CD4-positive, alpha-beta T cell (primary cell): ENCODE measurements at regions not wholly inside any gene's neighbourhood (a gene's known extent, or its start where the extent isn't known, plus 50 kb on each side); places are given as distances from the start of the nearest gene placed in this dataset.

Experiments
- ATAC-seq: fragments of 200-7000 bp; cut with Tn5 transposase; one replicate; pipeline ENCODE4 v1.10.0; 2022; ENCODE audit warnings: mild to moderate bottlenecking; ENCODE audit not compliant: poor library complexity
- CTCF ChIA-PET: fragments of 350-600 bp; sonication (Branson Sonifier 250); formaldehyde crosslinking; loops from one replicate; lab custom pipeline; 2021; ENCODE audit warnings: antibody characterized with exemption, inconsistent platforms; lab: Charles Lee
- POLR2A ChIA-PET: fragments of 350-600 bp; sonication (Branson Sonifier 250); formaldehyde crosslinking; loops from one replicate; lab custom pipeline; 2021; ENCODE audit warnings: antibody characterized with exemption, inconsistent platforms; lab: Charles Lee
- DNase-seq, 14 experiments: peaks; one replicate each; pipeline ENCODE4 v3.0.0-alpha.2; 2013 to 2020; ENCODE audit warnings: mixed read lengths in 2 of 14
- H3K27ac ChIP-seq, 2 donors: one replicate each; pipeline versions ENCODE4 v1.5.1 to v1.7.0; 2013; ENCODE audit warnings: low read length in 2 of 2, low read depth in 1 of 2, mild to moderate bottlenecking in 1 of 2
- H3K27me3 ChIP-seq, 2 experiments: 1 replicate in 1 of 2; 2 replicates in 1 of 2; pipeline versions ENCODE4 v1.6.1 to v1.7.0; 2013; ENCODE audit warnings: low read length in 2 of 2, control low read depth in 1 of 2, mild to moderate bottlenecking in 1 of 2, moderate library complexity in 1 of 2; ENCODE audit not compliant: insufficient read depth in 2 of 2, control insufficient read depth in 1 of 2
- H3K36me3 ChIP-seq: one replicate; pipeline ENCODE4 v1.6.1; 2013; ENCODE audit warnings: low read length, control low read depth; ENCODE audit not compliant: insufficient read depth
- H3K4me1 ChIP-seq: one replicate; pipeline ENCODE4 v1.6.1; 2013; ENCODE audit warnings: low read length, control low read depth; ENCODE audit not compliant: insufficient read depth
- H3K4me3 ChIP-seq: one replicate; pipeline ENCODE4 v1.5.1; 2013; ENCODE audit warnings: mild to moderate bottlenecking, low read length, moderate library complexity
- H3K9me3 ChIP-seq, 2 experiments: 1 replicate in 1 of 2; 2 replicates in 1 of 2; pipeline versions ENCODE4 v1.6.1 to v1.7.0; 2013; ENCODE audit warnings: low read length in 2 of 2, mild to moderate bottlenecking in 2 of 2, control low read depth in 1 of 2, moderate library complexity in 1 of 2; ENCODE audit not compliant: control insufficient read depth in 1 of 2, insufficient read depth in 1 of 2
- H3K27ac Mint-ChIP-seq: one replicate; pipeline ENCODE4 v1.8.0; 2020; ENCODE audit warnings: mixed read lengths
- H3K27me3 Mint-ChIP-seq: one replicate; pipeline ENCODE4 v1.8.0; 2021; ENCODE audit warnings: mixed read lengths
- H3K36me3 Mint-ChIP-seq: one replicate; pipeline ENCODE4 v1.8.0; 2021; ENCODE audit warnings: low read depth, mixed read lengths
- H3K4me1 Mint-ChIP-seq: one replicate; pipeline ENCODE4 v1.8.0; 2021; ENCODE audit warnings: low read depth, mixed read lengths
- H3K4me3 Mint-ChIP-seq: one replicate; pipeline ENCODE4 v1.8.0; 2020; ENCODE audit warnings: mild to moderate bottlenecking, mixed read lengths
- H3K9me3 Mint-ChIP-seq: one replicate; pipeline ENCODE4 v1.8.0; 2020; ENCODE audit warnings: mixed read lengths
- CTCF ChIP-seq: fragments of 200-600 bp; IDR thresholded peaks from one replicate; pipeline ENCODE4 v1.8.0; 2022; ENCODE audit warnings: antibody characterized with exemption, mild to moderate bottlenecking
- intact Hi-C, 2 experiments: fragments of 100-400 bp; cut with DNase I in 1 of 2; cut with micrococcal nuclease in 1 of 2; formaldehyde crosslinking; loops; one replicate each; pipeline versions ENCODE4 v1.15.1 to v1.9.0; 2023 to 2025; cut with DNase I, micrococcal nuclease

- intact Hi-C loops, result no loop called here
- CTCF ChIA-PET, result no interaction called here
- Histone ChIP-seq H3K4me1 (no peaks in the 10 kb centered on the region), H3K27me3 (no peaks in the 10 kb centered on the region), H3K9me3 (no peaks in the 10 kb centered on the region), H3K36me3 (no peaks in the 10 kb centered on the region), H3K4me3 (no peak overlapping the region), H3K27ac (no peak overlapping the region)
- POLR2A ChIA-PET, result no interaction called here
- Mint-ChIP-seq H3K27ac (no peak overlapping the region), H3K27me3 (peaks cover 5% of the 10 kb centered on the region), H3K4me1 (no peaks in the 10 kb centered on the region), H3K9me3 (no peaks in the 10 kb centered on the region), H3K4me3 (no peak overlapping the region), H3K36me3 (no peaks in the 10 kb centered on the region)
- DNase-seq (no peak), ATAC-seq (no peak)
- no peak for TF ChIP-seq CTCF
Measured at GRCh38 chr11:116400081-116400480, 372.7 kb downstream of the BUD13 start.

DNA sequence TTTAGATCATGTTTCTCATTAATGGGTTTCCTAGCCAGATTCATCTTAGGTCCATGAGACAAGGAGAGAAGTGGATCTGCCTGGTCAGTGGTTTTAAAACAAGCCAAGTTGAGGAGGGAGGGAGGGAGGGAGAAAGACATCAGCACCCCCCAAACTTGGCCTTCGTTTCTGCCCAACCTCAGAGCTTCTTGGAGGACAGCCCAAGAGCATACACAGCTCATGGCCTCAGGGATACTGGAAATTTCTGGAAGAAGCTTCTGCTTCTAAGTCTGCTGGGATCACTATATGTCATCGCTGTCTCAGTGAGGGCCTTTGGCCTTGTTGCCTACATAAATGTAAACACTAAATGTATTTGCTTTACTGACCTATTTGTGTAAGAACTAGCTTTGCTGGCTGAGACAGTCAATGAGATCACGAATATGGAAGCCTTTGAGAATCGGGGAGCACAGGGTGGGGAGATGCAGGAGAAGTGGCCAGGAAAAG is 375.1 kb downstream of the BUD13 start:
- Mint-ChIP-seq H3K4me3 (no peak overlapping the region), H3K27ac (no peak overlapping the region)
- H3K27ac ChIP-seq, result no peak overlapping the region

DNA sequence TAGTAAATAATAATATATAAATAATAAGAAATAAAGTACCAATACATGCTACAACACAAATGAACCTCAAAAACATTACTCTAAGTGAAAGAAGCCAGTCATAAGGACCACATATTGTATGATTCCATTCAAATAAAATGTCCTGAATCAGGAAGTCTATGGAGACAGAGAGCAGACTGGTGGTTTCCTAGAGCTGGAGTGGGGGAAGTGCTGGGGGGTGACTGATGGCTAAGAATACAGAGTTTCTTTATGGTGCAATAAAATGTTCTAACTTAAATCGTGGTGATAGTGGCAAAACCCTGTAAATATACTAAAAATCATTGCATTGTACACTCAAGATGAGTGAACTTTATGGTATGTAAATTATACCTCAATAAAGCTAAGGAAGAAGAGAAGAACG is 376.5 kb downstream of the BUD13 start:
- no peak for ATAC-seq
- intact Hi-C loops, result no loop called here
- peaks cover 0 to 3% of the 10 kb centered on the region in 2 experiments for H3K27me3 ChIP-seq
- no peaks in the 10 kb centered on the region for H3K36me3 ChIP-seq
- DNase-seq, result no peak
- H3K9me3 ChIP-seq, result peaks cover 0 to 3% of the 10 kb centered on the region in 2 experiments
- Mint-ChIP-seq H3K9me3 (no peaks in the 10 kb centered on the region), H3K4me1 (no peaks in the 10 kb centered on the region), H3K36me3 (no peaks in the 10 kb centered on the region), H3K27ac (no peak overlapping the region), H3K27me3 (peaks cover 13% of the 10 kb centered on the region), H3K4me3 (no peak overlapping the region)
- no peak for TF ChIP-seq CTCF
- no peaks in the 10 kb centered on the region for H3K4me1 ChIP-seq
- no peak overlapping the region for H3K4me3 ChIP-seq
- no peak overlapping the region for H3K27ac ChIP-seq
- ChIA-PET CTCF (interaction anchor here (1.1 kb wide), 2 partner anchors 9 to 11 kb away, joined by 3 read pairs; no protein-coding TSS in a partner anchor), POLR2A (no interaction called here)

More for the DNA sequence above, 375.1 kb downstream of the BUD13 start:
- Mint-ChIP-seq H3K9me3 (no peaks in the 10 kb centered on the region), H3K4me1 (no peaks in the 10 kb centered on the region), H3K27me3 (peaks cover 5% of the 10 kb centered on the region), H3K36me3 (no peaks in the 10 kb centered on the region)
- Histone ChIP-seq H3K36me3 (no peaks in the 10 kb centered on the region), H3K27me3 (peaks cover 0 to 3% of the 10 kb centered on the region in 2 experiments), H3K4me1 (no peaks in the 10 kb centered on the region), H3K4me3 (no peak overlapping the region), H3K9me3 (no peaks in the 10 kb centered on the region)
- no peak for DNase-seq
- intact Hi-C loops, result no loop called here
- ChIA-PET CTCF (no interaction called here), POLR2A (no interaction called here)
- no peak for ATAC-seq
- TF ChIP-seq CTCF, result no peak
